CD4-positive, CD25-positive, alpha-beta regulatory T cell (primary cell): ENCODE measurements at regions not wholly inside any gene's neighbourhood (a gene's known extent, or its start where the extent isn't known, plus 50 kb on each side); places are given as distances from the start of the nearest gene placed in this dataset.

ENCODE experiments used
- ATAC-seq, 2 donors: fragments of 150-1000 bp; cut with Tn5 transposase; one replicate each; pipeline ENCODE4 v1.10.0; 2021; ENCODE audit warnings: low read depth in 2 of 2, moderate number of reproducible peaks in 2 of 2, moderate library complexity in 1 of 2
- DNase-seq, 3 donors: peaks; one replicate each; pipeline versions ENCODE4 v3.0.0 to v3.0.0-alpha.2; 2012 to 2022; ENCODE audit warnings: mixed read lengths in 1 of 3
- H3K27ac ChIP-seq: one replicate; pipeline ENCODE4 v1.7.0; 2013; ENCODE audit warnings: mild to moderate bottlenecking, low read length; ENCODE audit not compliant: insufficient read depth, poor library complexity, severe bottlenecking
- H3K27me3 ChIP-seq: one replicate; pipeline ENCODE4 v1.7.0; 2013; ENCODE audit warnings: low read length; ENCODE audit not compliant: control insufficient read depth, insufficient read depth
- H3K36me3 ChIP-seq: one replicate; pipeline ENCODE4 v1.7.0; 2013; ENCODE audit warnings: mild to moderate bottlenecking, low read length, moderate library complexity; ENCODE audit not compliant: control insufficient read depth, insufficient read depth
- H3K4me1 ChIP-seq: 2 replicates; pipeline ENCODE4 v1.7.0; 2013; ENCODE audit warnings: mild to moderate bottlenecking, low read length; ENCODE audit not compliant: insufficient read depth, control insufficient read depth, poor library complexity, severe bottlenecking
- H3K4me3 ChIP-seq: one replicate; pipeline ENCODE4 v1.7.0; 2013; ENCODE audit warnings: low read depth, mild to moderate bottlenecking, low read length, moderate library complexity
- H3K9me3 ChIP-seq, 2 experiments: 1 replicate in 1 of 2; 2 replicates in 1 of 2; pipeline ENCODE4 v1.7.0; 2013; ENCODE audit warnings: low read length in 2 of 2, mild to moderate bottlenecking in 1 of 2, moderate library complexity in 1 of 2; ENCODE audit not compliant: control insufficient read depth in 2 of 2
- H3K27ac Mint-ChIP-seq, 3 donors: one replicate each; pipeline ENCODE4 v1.8.0; 2020 to 2022; ENCODE audit warnings: mild to moderate bottlenecking in 3 of 3, mixed read lengths in 3 of 3, moderate library complexity in 2 of 3
- H3K27me3 Mint-ChIP-seq: one replicate; pipeline ENCODE4 v1.8.0; 2022; ENCODE audit warnings: mild to moderate bottlenecking, mixed read lengths
- H3K36me3 Mint-ChIP-seq: one replicate; pipeline ENCODE4 v1.8.0; 2020; ENCODE audit warnings: mixed read lengths
- H3K4me1 Mint-ChIP-seq, 4 donors: one replicate each; pipeline ENCODE4 v1.8.0; 2020 to 2022; ENCODE audit warnings: mixed read lengths in 4 of 4, mild to moderate bottlenecking in 1 of 4
- H3K4me3 Mint-ChIP-seq, 4 donors: one replicate each; pipeline ENCODE4 v1.8.0; 2020 to 2022; ENCODE audit warnings: mild to moderate bottlenecking in 4 of 4, mixed read lengths in 4 of 4, moderate library complexity in 3 of 4
- H3K9me3 Mint-ChIP-seq, 7 donors: one replicate each; pipeline ENCODE4 v1.8.0; 2020 to 2022; ENCODE audit warnings: mixed read lengths in 7 of 7, mild to moderate bottlenecking in 3 of 7, moderate library complexity in 2 of 7

DNA sequence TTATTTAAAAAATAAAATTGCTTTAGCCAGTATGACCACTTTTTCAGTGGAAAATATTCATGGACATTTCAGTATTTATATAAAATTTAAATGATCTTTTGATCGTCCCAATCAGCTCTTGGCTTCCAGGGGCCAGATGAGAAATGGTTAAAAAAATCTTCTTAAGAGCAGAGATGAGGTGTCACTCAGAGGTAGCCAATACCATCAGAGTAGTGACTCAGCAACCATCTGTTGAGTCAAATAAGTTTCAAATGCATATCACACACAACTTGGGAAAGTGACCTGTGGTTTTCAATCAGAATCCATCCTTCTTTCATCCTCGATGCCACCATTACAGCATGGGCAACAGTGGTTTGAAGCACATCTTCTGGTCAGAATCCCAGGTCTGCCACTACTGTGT, 958.8 kb upstream of the NR2F2 start:
- Mint-ChIP-seq H3K4me1 (peaks cover 0 to 4% (median 0%) of the 10 kb centered on the region in 4 donors), H3K27me3 (no peaks in the 10 kb centered on the region), H3K36me3 (no peaks in the 10 kb centered on the region), H3K4me3 (no peak overlapping the region), H3K9me3 (peaks cover 0 to 4% (median 0%) of the 10 kb centered on the region in 7 donors), H3K27ac (no peak overlapping the region)
- ATAC-seq = no peak
- no peak overlapping the region for H3K27ac ChIP-seq
- H3K9me3 ChIP-seq = no peaks in the 10 kb centered on the region
- DNase-seq = no peak
- no peak overlapping the region for H3K4me3 ChIP-seq
- no peaks in the 10 kb centered on the region for H3K27me3 ChIP-seq
- no peaks in the 10 kb centered on the region for H3K36me3 ChIP-seq
- H3K4me1 ChIP-seq = no peaks in the 10 kb centered on the region

DNA sequence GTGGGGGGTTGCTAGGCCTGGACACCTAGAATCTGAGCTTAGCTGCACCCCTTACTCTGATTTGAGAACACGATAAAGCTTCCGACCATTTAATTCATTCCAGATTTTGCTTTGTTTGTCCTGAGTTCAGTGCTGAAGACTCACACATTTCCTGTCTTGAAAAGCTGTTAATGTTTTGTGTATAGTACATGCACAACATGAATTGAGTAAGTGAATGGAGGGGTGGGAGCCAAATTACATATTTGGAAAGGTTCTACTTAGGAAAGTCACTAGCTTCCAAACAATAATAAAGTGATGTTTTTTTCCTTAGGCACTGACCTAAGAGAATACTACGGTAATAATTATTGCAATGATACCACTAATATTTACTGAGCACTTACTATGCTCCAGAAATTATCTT, 955.2 kb upstream of the NR2F2 start:
- no peaks in the 10 kb centered on the region for H3K36me3 Mint-ChIP-seq
- Histone ChIP-seq H3K36me3 (no peaks in the 10 kb centered on the region), H3K9me3 (no peaks in the 10 kb centered on the region), H3K27ac (no peak overlapping the region), H3K4me3 (no peak overlapping the region), H3K4me1 (no peaks in the 10 kb centered on the region), H3K27me3 (no peaks in the 10 kb centered on the region)
- H3K4me3 Mint-ChIP-seq = no peak overlapping the region
- ATAC-seq (no peak), DNase-seq (no peak)
- H3K4me1 Mint-ChIP-seq = peaks cover 0 to 4% (median 0%) of the 10 kb centered on the region in 4 donors
- no peak overlapping the region for H3K27ac Mint-ChIP-seq
- peaks cover 0 to 3% (median 0%) of the 10 kb centered on the region in 7 donors for H3K9me3 Mint-ChIP-seq
- no peaks in the 10 kb centered on the region for H3K27me3 Mint-ChIP-seq

DNA sequence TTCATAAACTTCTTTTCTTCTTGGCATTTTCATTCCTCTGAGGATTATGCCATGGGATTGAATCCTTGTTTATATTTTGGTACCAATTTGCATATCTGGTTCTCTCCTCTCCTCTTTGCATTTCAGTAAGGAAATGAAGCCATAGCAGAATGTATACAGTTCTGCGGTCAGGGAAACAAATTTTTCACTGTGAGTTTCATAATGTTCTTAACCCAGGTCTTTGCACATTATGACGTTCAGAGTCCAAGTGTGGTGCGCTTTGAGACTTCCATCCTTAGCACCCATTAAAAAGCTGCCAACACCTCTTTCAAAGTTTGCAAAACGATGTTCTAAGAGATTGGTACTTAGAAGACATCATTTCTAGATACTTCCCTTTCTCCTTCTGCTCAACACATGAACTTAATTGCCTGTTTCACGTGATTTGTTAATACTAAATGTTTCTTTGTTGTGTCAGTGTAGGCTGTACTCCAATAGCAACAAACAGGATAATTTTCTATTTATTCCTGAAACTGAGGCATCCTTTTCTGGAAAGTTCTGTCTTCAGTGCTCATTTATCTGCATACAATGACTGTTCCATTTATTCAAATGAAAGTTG, 953.1 kb upstream of the NR2F2 start:
- H3K36me3 ChIP-seq = no peaks in the 10 kb centered on the region
- H3K4me3 ChIP-seq = no peak overlapping the region
- peaks cover 0 to 4% (median 0%) of the 10 kb centered on the region in 4 donors for H3K4me1 Mint-ChIP-seq
- ATAC-seq = no peak
- H3K4me1 ChIP-seq = no peaks in the 10 kb centered on the region
- no peaks in the 10 kb centered on the region for H3K9me3 ChIP-seq
- no peaks in the 10 kb centered on the region for H3K27me3 ChIP-seq
- no peak overlapping the region for H3K27ac Mint-ChIP-seq
- H3K27me3 Mint-ChIP-seq = no peaks in the 10 kb centered on the region
- no peaks in the 10 kb centered on the region for H3K36me3 Mint-ChIP-seq
- H3K27ac ChIP-seq = no peak overlapping the region
- no peak for DNase-seq
- no peak overlapping the region for H3K4me3 Mint-ChIP-seq
- H3K9me3 Mint-ChIP-seq = peaks cover 0 to 3% (median 0%) of the 10 kb centered on the region in 7 donors

DNA sequence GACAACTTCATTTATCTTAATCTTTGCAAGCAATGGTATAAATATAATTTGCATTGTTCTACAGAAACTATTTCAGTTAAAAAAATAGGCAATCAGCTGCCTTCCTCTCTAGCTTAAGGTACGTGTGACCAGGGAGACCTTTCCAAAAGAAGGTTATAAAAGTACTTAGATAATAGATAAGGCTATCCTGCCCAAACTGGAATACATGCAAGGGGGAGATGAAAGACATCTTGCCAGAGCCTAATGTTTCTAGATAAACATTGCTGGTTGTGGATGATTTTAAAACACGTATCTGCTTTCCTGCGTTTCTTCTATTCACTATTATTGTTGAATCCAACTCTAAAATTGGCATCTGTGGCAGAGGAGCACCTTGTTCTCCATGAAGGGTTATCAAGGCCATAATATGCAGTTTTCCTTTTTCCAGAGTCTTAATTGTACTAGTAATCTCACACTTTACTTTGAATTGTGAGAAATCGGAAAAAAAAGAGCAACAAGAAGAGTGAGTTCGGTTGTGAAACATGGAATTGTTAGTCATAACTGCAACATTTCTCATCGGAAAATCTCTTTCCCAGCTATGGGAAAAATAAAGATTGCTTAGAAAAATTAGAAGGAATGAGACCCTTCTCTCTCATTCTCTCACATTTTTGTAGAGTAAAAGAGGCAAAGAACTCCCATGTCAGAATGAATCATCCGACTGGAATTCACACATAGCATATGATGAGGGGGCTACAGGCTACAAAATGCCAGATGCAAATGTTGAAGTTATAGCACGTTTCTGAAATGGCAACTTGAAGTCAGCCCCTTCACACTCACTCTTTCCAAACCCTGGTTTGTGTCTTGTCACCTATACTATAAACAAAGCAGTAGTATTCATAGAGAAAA, 936.1 kb upstream of the NR2F2 start:
- Histone ChIP-seq H3K9me3 (no peaks in the 10 kb centered on the region), H3K4me3 (no peak overlapping the region), H3K36me3 (no peaks in the 10 kb centered on the region), H3K4me1 (no peaks in the 10 kb centered on the region), H3K27me3 (no peaks in the 10 kb centered on the region), H3K27ac (no peak overlapping the region)
- Mint-ChIP-seq H3K4me3 (no peak overlapping the region), H3K4me1 (no peaks in the 10 kb centered on the region), H3K36me3 (no peaks in the 10 kb centered on the region), H3K9me3 (peaks cover 3 to 11% (median 4%) of the 10 kb centered on the region in 7 donors), H3K27me3 (peaks cover 4% of the 10 kb centered on the region), H3K27ac (no peak overlapping the region)
- DNase-seq (no peak), ATAC-seq (no peak)

DNA sequence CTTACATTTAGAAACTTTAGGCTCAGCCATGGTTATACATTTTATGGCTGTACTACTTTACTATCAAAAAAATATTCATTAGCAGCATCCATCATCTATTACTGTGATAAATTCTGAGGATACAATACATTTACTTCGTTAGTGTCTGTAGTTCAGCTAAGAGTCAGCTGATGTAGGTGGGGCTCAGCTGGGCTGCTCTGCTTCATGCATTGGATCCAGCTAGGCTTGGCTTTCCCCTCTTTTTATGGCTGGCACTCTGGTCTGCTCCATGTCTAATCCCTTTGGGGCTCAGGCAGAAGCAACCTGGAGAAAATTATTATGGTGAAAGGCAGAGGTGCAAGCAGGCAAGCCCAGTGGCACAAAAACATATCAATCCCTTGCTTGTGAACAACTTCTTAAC, 930.1 kb upstream of the NR2F2 start:
- Histone ChIP-seq H3K27me3 (no peaks in the 10 kb centered on the region), H3K27ac (no peak overlapping the region), H3K4me3 (no peak overlapping the region), H3K9me3 (no peaks in the 10 kb centered on the region), H3K4me1 (no peaks in the 10 kb centered on the region), H3K36me3 (no peaks in the 10 kb centered on the region)
- Mint-ChIP-seq H3K27me3 (peaks cover 4% of the 10 kb centered on the region), H3K4me1 (no peaks in the 10 kb centered on the region), H3K4me3 (no peak overlapping the region), H3K27ac (no peak overlapping the region), H3K9me3 (peaks cover 0 to 5% (median 2%) of the 10 kb centered on the region in 7 donors), H3K36me3 (no peaks in the 10 kb centered on the region)
- ATAC-seq (no peak), DNase-seq (no peak)

DNA sequence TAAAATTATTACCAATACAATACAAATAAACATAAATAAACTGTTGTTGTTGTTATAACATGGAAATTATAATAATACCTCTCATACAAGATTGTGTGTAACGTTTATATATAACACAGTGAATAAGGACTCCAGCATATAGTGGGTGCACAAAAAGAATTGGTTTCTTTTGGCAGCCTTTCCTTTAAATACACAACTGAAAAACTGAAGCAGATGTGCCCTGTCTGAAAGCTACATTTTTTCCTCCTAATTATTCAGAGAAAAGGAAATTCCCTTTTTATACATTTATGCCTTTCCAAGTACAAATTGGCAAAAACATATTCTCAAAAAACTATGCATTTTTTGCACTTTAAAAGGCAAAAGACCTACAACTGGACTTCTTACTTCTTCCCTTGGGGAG, 928.9 kb upstream of the NR2F2 start:
- Mint-ChIP-seq H3K27me3 (peaks cover 4% of the 10 kb centered on the region), H3K27ac (no peak overlapping the region), H3K9me3 (peaks cover 0 to 5% (median 2%) of the 10 kb centered on the region in 7 donors), H3K4me3 (no peak overlapping the region), H3K36me3 (no peaks in the 10 kb centered on the region), H3K4me1 (no peaks in the 10 kb centered on the region)
- H3K4me1 ChIP-seq = no peaks in the 10 kb centered on the region
- no peaks in the 10 kb centered on the region for H3K36me3 ChIP-seq
- no peaks in the 10 kb centered on the region for H3K27me3 ChIP-seq
- no peak for ATAC-seq
- DNase-seq = no peak
- H3K9me3 ChIP-seq = no peaks in the 10 kb centered on the region
- no peak overlapping the region for H3K4me3 ChIP-seq
- H3K27ac ChIP-seq = no peak overlapping the region

DNA sequence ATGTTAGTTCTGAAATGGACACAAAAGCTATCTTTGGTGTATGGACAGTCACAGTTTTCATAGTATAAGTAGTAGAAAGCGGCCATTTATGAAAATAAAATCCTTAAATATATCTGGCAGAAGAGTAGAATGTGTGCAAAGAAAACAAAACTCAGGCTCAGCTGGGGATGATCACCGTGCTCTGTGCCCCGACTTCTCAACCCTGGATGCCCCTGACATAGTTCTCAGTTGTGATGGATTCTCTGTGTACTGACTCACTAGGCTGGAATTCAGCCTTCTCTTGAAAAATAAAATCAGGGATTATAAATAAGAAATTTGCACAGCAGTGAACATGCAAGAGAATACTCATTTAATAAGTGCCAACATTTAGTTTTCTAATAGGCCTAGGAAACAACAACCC, 925.1 kb upstream of the NR2F2 start:
- DNase-seq = no peak
- ATAC-seq = no peak
- H3K27ac Mint-ChIP-seq = no peak overlapping the region
- Histone ChIP-seq H3K4me1 (no peaks in the 10 kb centered on the region), H3K27me3 (no peaks in the 10 kb centered on the region), H3K4me3 (no peak overlapping the region), H3K27ac (no peak overlapping the region), H3K9me3 (no peaks in the 10 kb centered on the region), H3K36me3 (no peaks in the 10 kb centered on the region)
- H3K9me3 Mint-ChIP-seq = no peaks in the 10 kb centered on the region
- H3K4me1 Mint-ChIP-seq = no peaks in the 10 kb centered on the region
- H3K4me3 Mint-ChIP-seq = no peak overlapping the region
- H3K36me3 Mint-ChIP-seq = no peaks in the 10 kb centered on the region
- H3K27me3 Mint-ChIP-seq = no peaks in the 10 kb centered on the region

DNA sequence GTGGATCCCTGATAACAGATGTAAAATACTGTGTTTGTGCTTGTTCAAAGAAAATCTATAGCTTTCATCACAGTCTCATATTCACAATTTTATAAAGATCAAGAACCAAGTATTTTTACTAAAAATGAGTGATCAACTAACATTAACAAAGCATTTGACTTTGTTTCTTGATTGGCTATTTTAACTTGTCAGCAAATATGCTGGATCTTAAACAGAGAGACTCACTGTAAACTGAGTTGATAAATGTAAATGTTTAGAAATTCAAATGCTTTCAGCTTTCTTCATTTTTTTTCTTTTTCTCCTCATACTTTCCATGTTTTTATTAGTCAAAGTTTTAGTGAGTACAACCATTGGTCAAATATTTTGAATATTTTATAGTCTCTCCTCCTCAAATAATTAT, 923.0 kb upstream of the NR2F2 start:
- H3K27ac Mint-ChIP-seq = no peak overlapping the region
- H3K36me3 Mint-ChIP-seq = no peaks in the 10 kb centered on the region
- H3K4me1 Mint-ChIP-seq = no peaks in the 10 kb centered on the region
- no peaks in the 10 kb centered on the region for H3K9me3 Mint-ChIP-seq
- H3K9me3 ChIP-seq = no peaks in the 10 kb centered on the region
- no peak overlapping the region for H3K27ac ChIP-seq
- ATAC-seq = no peak
- no peaks in the 10 kb centered on the region for H3K27me3 Mint-ChIP-seq
- H3K4me3 Mint-ChIP-seq = no peak overlapping the region
- no peak overlapping the region for H3K4me3 ChIP-seq
- no peaks in the 10 kb centered on the region for H3K27me3 ChIP-seq
- DNase-seq = no peak
- no peaks in the 10 kb centered on the region for H3K36me3 ChIP-seq
- no peaks in the 10 kb centered on the region for H3K4me1 ChIP-seq
